CD4-positive, alpha-beta T cell (primary cell): ENCODE measurements at regions not wholly inside any gene's neighbourhood (a gene's known extent, or its start where the extent isn't known, plus 50 kb on each side); places are given as distances from the start of the nearest gene placed in this dataset.
A peak's percentile ranks its signal among the peaks of the same experiment; 100 is the strongest.

ENCODE experiments used
- ATAC-seq: fragments of 200-7000 bp; cut with Tn5 transposase; one replicate; pipeline ENCODE4 v1.10.0; 2022; ENCODE audit warnings: mild to moderate bottlenecking; ENCODE audit not compliant: poor library complexity
- CTCF ChIA-PET: fragments of 350-600 bp; sonication (Branson Sonifier 250); formaldehyde crosslinking; loops from one replicate; lab custom pipeline; 2021; ENCODE audit warnings: antibody characterized with exemption, inconsistent platforms; lab: Charles Lee
- POLR2A ChIA-PET: fragments of 350-600 bp; sonication (Branson Sonifier 250); formaldehyde crosslinking; loops from one replicate; lab custom pipeline; 2021; ENCODE audit warnings: antibody characterized with exemption, inconsistent platforms; lab: Charles Lee
- DNase-seq, 14 experiments: peaks; one replicate each; pipeline ENCODE4 v3.0.0-alpha.2; 2013 to 2020; ENCODE audit warnings: mixed read lengths in 2 of 14
- H3K27ac ChIP-seq, 2 donors: one replicate each; pipeline versions ENCODE4 v1.5.1 to v1.7.0; 2013; ENCODE audit warnings: low read length in 2 of 2, low read depth in 1 of 2, mild to moderate bottlenecking in 1 of 2
- H3K27me3 ChIP-seq, 2 experiments: 1 replicate in 1 of 2; 2 replicates in 1 of 2; pipeline versions ENCODE4 v1.6.1 to v1.7.0; 2013; ENCODE audit warnings: low read length in 2 of 2, control low read depth in 1 of 2, mild to moderate bottlenecking in 1 of 2, moderate library complexity in 1 of 2; ENCODE audit not compliant: insufficient read depth in 2 of 2, control insufficient read depth in 1 of 2
- H3K36me3 ChIP-seq: one replicate; pipeline ENCODE4 v1.6.1; 2013; ENCODE audit warnings: low read length, control low read depth; ENCODE audit not compliant: insufficient read depth
- H3K4me1 ChIP-seq: one replicate; pipeline ENCODE4 v1.6.1; 2013; ENCODE audit warnings: low read length, control low read depth; ENCODE audit not compliant: insufficient read depth
- H3K4me3 ChIP-seq: one replicate; pipeline ENCODE4 v1.5.1; 2013; ENCODE audit warnings: mild to moderate bottlenecking, low read length, moderate library complexity
- H3K9me3 ChIP-seq, 2 experiments: 1 replicate in 1 of 2; 2 replicates in 1 of 2; pipeline versions ENCODE4 v1.6.1 to v1.7.0; 2013; ENCODE audit warnings: low read length in 2 of 2, mild to moderate bottlenecking in 2 of 2, control low read depth in 1 of 2, moderate library complexity in 1 of 2; ENCODE audit not compliant: control insufficient read depth in 1 of 2, insufficient read depth in 1 of 2
- H3K27ac Mint-ChIP-seq: one replicate; pipeline ENCODE4 v1.8.0; 2020; ENCODE audit warnings: mixed read lengths
- H3K27me3 Mint-ChIP-seq: one replicate; pipeline ENCODE4 v1.8.0; 2021; ENCODE audit warnings: mixed read lengths
- H3K36me3 Mint-ChIP-seq: one replicate; pipeline ENCODE4 v1.8.0; 2021; ENCODE audit warnings: low read depth, mixed read lengths
- H3K4me1 Mint-ChIP-seq: one replicate; pipeline ENCODE4 v1.8.0; 2021; ENCODE audit warnings: low read depth, mixed read lengths
- H3K4me3 Mint-ChIP-seq: one replicate; pipeline ENCODE4 v1.8.0; 2020; ENCODE audit warnings: mild to moderate bottlenecking, mixed read lengths
- H3K9me3 Mint-ChIP-seq: one replicate; pipeline ENCODE4 v1.8.0; 2020; ENCODE audit warnings: mixed read lengths
- CTCF ChIP-seq: fragments of 200-600 bp; IDR thresholded peaks from one replicate; pipeline ENCODE4 v1.8.0; 2022; ENCODE audit warnings: antibody characterized with exemption, mild to moderate bottlenecking
- intact Hi-C, 2 experiments: fragments of 100-400 bp; cut with DNase I in 1 of 2; cut with micrococcal nuclease in 1 of 2; formaldehyde crosslinking; loops; one replicate each; pipeline versions ENCODE4 v1.15.1 to v1.9.0; 2023 to 2025; cut with DNase I, micrococcal nuclease

DNA sequence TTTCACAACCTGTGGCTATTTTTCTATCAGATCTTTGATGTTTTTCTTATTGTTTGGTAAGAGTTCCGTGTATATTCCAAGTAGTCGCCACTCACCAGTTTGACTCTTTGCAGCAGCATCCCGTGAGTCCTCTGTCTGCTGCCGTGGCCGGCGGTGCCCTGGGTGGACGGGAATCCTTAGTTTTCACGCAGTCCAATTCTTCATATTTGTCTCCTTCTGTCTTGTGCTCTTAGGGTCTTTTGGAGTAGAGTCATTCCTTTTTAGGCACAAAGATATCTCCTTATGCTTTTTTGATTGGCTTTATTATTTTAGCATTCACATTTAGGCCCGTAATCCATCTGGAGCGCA, 94.9 kb upstream of the MSX1 start:
- no peaks in the 10 kb centered on the region for H3K36me3 ChIP-seq
- no peak for DNase-seq
- POLR2A ChIA-PET = no interaction called here
- Mint-ChIP-seq H3K4me1 (peaks cover 12% of the 10 kb centered on the region), H3K4me3 (no peak overlapping the region), H3K27ac (no peak overlapping the region), H3K27me3 (peaks cover 8% of the 10 kb centered on the region), H3K9me3 (peaks cover 3% of the 10 kb centered on the region), H3K36me3 (no peaks in the 10 kb centered on the region)
- no peak overlapping the region for H3K27ac ChIP-seq
- no peak for ATAC-seq
- H3K4me3 ChIP-seq = no peak overlapping the region
- intact Hi-C loops = no loop called here
- H3K27me3 ChIP-seq = peaks cover 0 to 5% of the 10 kb centered on the region in 2 experiments
- peaks cover 15% of the 10 kb centered on the region for H3K4me1 ChIP-seq
- no peak for TF ChIP-seq CTCF
- peaks cover 0 to 14% of the 10 kb centered on the region in 2 experiments for H3K9me3 ChIP-seq
- CTCF ChIA-PET = no interaction called here

- DNase-seq (no peak), ATAC-seq (no peak)
- H3K4me1 Mint-ChIP-seq = peaks cover 12% of the 10 kb centered on the region
- CTCF ChIA-PET = no interaction called here
- no peak overlapping the region for H3K27ac Mint-ChIP-seq
- no peak for TF ChIP-seq CTCF
- H3K9me3 Mint-ChIP-seq = peaks cover 3% of the 10 kb centered on the region
- POLR2A ChIA-PET = no interaction called here
- Histone ChIP-seq H3K9me3 (peaks cover 0 to 14% of the 10 kb centered on the region in 2 experiments), H3K4me1 (peaks cover 15% of the 10 kb centered on the region), H3K4me3 (no peak overlapping the region), H3K27ac (no peak overlapping the region), H3K27me3 (peaks cover 0 to 5% of the 10 kb centered on the region in 2 experiments), H3K36me3 (no peaks in the 10 kb centered on the region)
- no peak overlapping the region for H3K4me3 Mint-ChIP-seq
- H3K27me3 Mint-ChIP-seq = peaks cover 8% of the 10 kb centered on the region
- no peaks in the 10 kb centered on the region for H3K36me3 Mint-ChIP-seq
- intact Hi-C loops = no loop called here
These were observed 95.5 kb upstream of the MSX1 start for GRCh38 chr4:4763822-4764557.

DNA sequence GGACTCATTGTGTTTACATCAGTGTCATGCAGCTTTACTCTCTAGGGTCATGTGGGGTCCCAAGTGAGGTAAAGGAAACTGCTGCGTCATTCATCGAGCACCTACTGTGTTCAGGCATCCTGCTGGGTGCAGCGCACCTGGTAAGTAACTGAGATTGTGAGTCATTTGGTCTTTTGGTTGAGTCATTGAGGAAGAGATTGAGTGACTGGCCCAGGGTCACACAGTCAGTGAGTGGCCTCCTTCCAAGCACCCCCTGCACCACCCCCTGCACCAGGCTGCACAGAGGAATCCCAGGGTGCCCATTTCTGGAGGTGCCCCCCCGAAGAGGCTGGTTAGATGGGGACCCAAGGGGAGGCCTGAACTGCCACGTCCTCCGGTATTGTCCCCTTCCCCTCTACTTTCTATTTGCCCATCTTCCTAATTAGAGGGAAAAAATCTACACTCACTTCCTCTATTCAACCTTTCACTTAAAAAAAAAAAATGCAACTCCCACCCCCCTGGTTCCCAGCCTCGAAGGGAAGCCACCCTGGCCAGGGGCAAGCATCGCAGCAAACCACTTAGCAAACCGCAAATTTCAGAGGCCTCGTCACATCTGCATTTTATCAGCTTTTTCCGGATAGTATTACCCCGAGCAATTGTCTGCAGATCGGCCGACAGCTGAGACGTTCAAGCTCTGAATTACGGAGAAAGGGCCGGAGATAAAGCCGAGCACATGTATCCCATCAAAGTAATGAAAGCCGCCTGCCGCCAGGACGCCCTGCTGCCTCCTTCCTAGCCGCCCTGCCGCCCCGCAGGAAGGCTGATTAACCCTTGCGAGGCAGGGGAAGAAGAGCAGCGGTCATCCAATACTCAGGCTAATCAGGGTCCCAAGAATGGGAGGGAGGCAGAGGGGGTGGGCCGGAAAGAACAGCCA, 96.3 kb upstream of the MSX1 start:
- peak in 2 of 14 experiments; percentile 1 to 9 for DNase-seq
- no peak overlapping the region for H3K27ac ChIP-seq
- CTCF ChIA-PET = no interaction called here
- Mint-ChIP-seq H3K4me3 (no peak overlapping the region), H3K4me1 (peaks cover 12% of the 10 kb centered on the region), H3K9me3 (peaks cover 3% of the 10 kb centered on the region), H3K27ac (no peak overlapping the region), H3K27me3 (peaks cover 8% of the 10 kb centered on the region), H3K36me3 (no peaks in the 10 kb centered on the region)
- POLR2A ChIA-PET = no interaction called here
- no peaks in the 10 kb centered on the region for H3K36me3 ChIP-seq
- H3K27me3 ChIP-seq = peaks cover 0 to 5% of the 10 kb centered on the region in 2 experiments
- ATAC-seq = peak; percentile 32
- H3K4me3 ChIP-seq = no peak overlapping the region
- TF ChIP-seq CTCF = no peak
- H3K4me1 ChIP-seq = peaks cover 15% of the 10 kb centered on the region
- peaks cover 0 to 10% of the 10 kb centered on the region in 2 experiments for H3K9me3 ChIP-seq
- intact Hi-C loops = no loop called here
